Liver (tissue), 8 donors: ENCODE measurements at regions not wholly inside any gene's neighbourhood (a gene's known extent, or its start where the extent isn't known, plus 50 kb on each side); places are given as distances from the start of the nearest gene placed in this dataset.
"Not testable (repeated sequence)": the region's sequence is repeated elsewhere in the genome, so short reads cannot be mapped to it uniquely, and the experiment has no call there.

ENCODE experiments used
- DNase-seq: peaks from one replicate; pipeline ENCODE4 v3.0.0-alpha.2; 2017; ENCODE audit warnings: low spot score
- H3K27ac ChIP-seq, 2 donors: one replicate each; pipeline ENCODE4 v1.7.0; 2013; ENCODE audit warnings: inconsistent platforms in 2 of 2, low read length in 2 of 2, control low read depth in 1 of 2, low read depth in 1 of 2, mild to moderate bottlenecking in 1 of 2
- H3K27me3 ChIP-seq, 4 donors: one replicate each; pipeline versions ENCODE4 v1.6.1 to v1.7.0; 2013; ENCODE audit warnings: low read length in 3 of 4, inconsistent platforms in 1 of 4, mild to moderate bottlenecking in 1 of 4, moderate library complexity in 1 of 4; ENCODE audit not compliant: control insufficient read depth in 4 of 4, insufficient read depth in 4 of 4
- H3K36me3 ChIP-seq, 4 donors: one replicate each; pipeline versions ENCODE4 v1.6.1 to v1.7.0; 2013; ENCODE audit warnings: low read length in 3 of 4, mild to moderate bottlenecking in 3 of 4, low read depth in 1 of 4, moderate library complexity in 1 of 4; ENCODE audit not compliant: control insufficient read depth in 4 of 4, insufficient read depth in 3 of 4
- H3K4me1 ChIP-seq, 4 donors: one replicate each; pipeline versions ENCODE4 v1.6.1 to v1.7.0; 2013; ENCODE audit warnings: low read length in 3 of 4, mild to moderate bottlenecking in 3 of 4, moderate library complexity in 1 of 4; ENCODE audit not compliant: control insufficient read depth in 4 of 4, insufficient read depth in 4 of 4
- H3K4me3 ChIP-seq, 3 donors: one replicate each; pipeline versions ENCODE4 v1.6.1 to v1.7.0; 2013; ENCODE audit warnings: low read length in 3 of 3, control low read depth in 1 of 3, low read depth in 1 of 3, mild to moderate bottlenecking in 1 of 3
- H3K9ac ChIP-seq, 2 donors: one replicate each; pipeline ENCODE4 v1.7.0; 2013; ENCODE audit warnings: low read length in 2 of 2, mild to moderate bottlenecking in 2 of 2, moderate library complexity in 2 of 2, control low read depth in 1 of 2, low read depth in 1 of 2
- H3K9me3 ChIP-seq, 4 donors: one replicate each; pipeline versions ENCODE4 v1.6.1 to v1.7.0; 2013; ENCODE audit warnings: low read length in 3 of 4; ENCODE audit not compliant: control insufficient read depth in 4 of 4
- EGR1 ChIP-seq, 2 donors: IDR thresholded peaks; 2 replicates each; pipeline ENCODE4 v1.6.1; 2016 to 2018; ENCODE audit warnings: antibody characterized with exemption in 2 of 2, low read depth in 2 of 2
- FOXA1 ChIP-seq: IDR thresholded peaks from 2 replicates; pipeline ENCODE4 v1.6.1; 2016; ENCODE audit warnings: antibody characterized with exemption
- FOXA2 ChIP-seq: IDR thresholded peaks from 2 replicates; pipeline ENCODE4 v1.6.1; 2016; ENCODE audit warnings: antibody characterized with exemption
- GABPA ChIP-seq, 2 donors: IDR thresholded peaks in 1 of 2; conservative IDR thresholded peaks in 1 of 2; 2 replicates each; pipeline ENCODE4 v1.6.1; 2016; ENCODE audit warnings: antibody characterized with exemption in 2 of 2, mild to moderate bottlenecking in 1 of 2, moderate library complexity in 1 of 2
- HNF4A ChIP-seq, 2 donors: conservative IDR thresholded peaks; 2 replicates each; pipeline ENCODE4 v1.6.1; 2016; ENCODE audit warnings: antibody characterized with exemption in 2 of 2, mild to moderate bottlenecking in 2 of 2
- HNF4G ChIP-seq: IDR thresholded peaks from 2 replicates; pipeline ENCODE4 v1.6.1; 2016; ENCODE audit warnings: antibody characterized with exemption
- JUND ChIP-seq, 2 donors: IDR thresholded peaks; 2 replicates each; pipeline ENCODE4 v1.6.1; 2016; ENCODE audit warnings: antibody characterized with exemption in 2 of 2
- NR2F2 ChIP-seq: IDR thresholded peaks from 2 replicates; pipeline ENCODE4 v1.6.1; 2016; ENCODE audit warnings: antibody characterized with exemption
- RAD21 ChIP-seq, 2 donors: IDR thresholded peaks; 2 replicates each; pipeline ENCODE4 v1.6.1; 2016; ENCODE audit warnings: antibody characterized with exemption in 2 of 2, mild to moderate bottlenecking in 2 of 2
- RXRA ChIP-seq, 2 donors: IDR thresholded peaks; 2 replicates each; pipeline ENCODE4 v1.6.1; 2017 to 2018; ENCODE audit warnings: antibody characterized with exemption in 2 of 2, mild to moderate bottlenecking in 1 of 2
- SP1 ChIP-seq: IDR thresholded peaks from 2 replicates; pipeline ENCODE4 v1.6.1; 2018; ENCODE audit warnings: antibody characterized with exemption, mild to moderate bottlenecking
- TAF1 ChIP-seq: conservative IDR thresholded peaks from 2 replicates; pipeline ENCODE4 v1.6.1; 2016; ENCODE audit warnings: antibody characterized with exemption, mild to moderate bottlenecking
- YY1 ChIP-seq: IDR thresholded peaks from 2 replicates; pipeline ENCODE4 v1.6.1; 2016; ENCODE audit warnings: antibody characterized with exemption, mild to moderate bottlenecking
- WGBS: extraction: QIAGEN DNeasy Blood & Tissue Kit; methylation state at CpG from one replicate; pipeline ENCODE4 v1.1.7; 2013; 5-methylcytosine and 5-hydroxymethylcytosine counted together
- TF ChIP-seq, protein P1 (sequence below): IDR thresholded peaks from 2 replicates; pipeline ENCODE4 v1.6.1; 2016; ENCODE audit warnings: antibody characterized with exemption
- TF ChIP-seq, protein P2 (sequence below): fragments of 150-350 bp; IDR thresholded peaks from 2 replicates; pipeline ENCODE4 v1.5.1; 2017; ENCODE audit warnings: improper control_type of control experiment, low read depth, low read length; ENCODE audit not compliant: missing input control
- TF ChIP-seq, protein P3 (sequence below): IDR thresholded peaks from 2 replicates; pipeline ENCODE4 v1.6.1; 2016; ENCODE audit warnings: antibody characterized with exemption
- donor health status: healthy.
- donor health status: healthy.
- donor health status: healthy.
- donor health status: healthy.
- donor health status: healthy.

DNA sequence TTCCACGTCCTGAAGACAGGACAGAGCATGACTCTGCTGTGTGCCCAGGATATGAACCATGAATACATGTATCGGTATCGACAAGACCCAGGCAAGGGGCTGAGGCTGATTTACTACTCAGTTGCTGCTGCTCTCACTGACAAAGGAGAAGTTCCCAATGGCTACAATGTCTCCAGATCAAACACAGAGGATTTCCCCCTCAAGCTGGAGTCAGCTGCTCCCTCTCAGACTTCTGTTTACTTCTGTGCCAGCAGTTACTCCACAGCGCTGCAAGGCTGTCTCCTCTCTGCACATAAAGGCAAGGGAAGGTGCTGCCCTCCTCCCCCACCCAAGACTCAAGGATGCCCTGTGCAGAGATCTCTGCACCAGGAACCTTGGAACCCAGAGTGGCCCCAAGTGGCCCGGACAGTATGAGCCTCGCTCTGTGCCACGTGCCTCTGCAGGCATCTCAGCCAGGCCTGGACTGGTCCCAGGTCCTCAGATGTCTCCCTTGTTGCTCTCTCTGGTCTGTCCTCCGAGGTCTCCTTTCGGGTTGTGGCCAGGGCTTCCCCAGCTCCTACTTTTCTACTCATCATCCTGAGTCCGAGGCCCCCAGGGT, 230.3 kb upstream of the PRSS58 start:
- H3K9ac ChIP-seq = no peak overlapping the region
- no peaks in the 10 kb centered on the region for H3K27me3 ChIP-seq
- no peak for DNase-seq
- WGBS = 74% methylated on average over 10 of the region's 10 CpGs
- TF ChIP-seq HNF4A (conservative IDR thresholded peaks at IDR 0.05) = no peak
- TF ChIP-seq NR2F2 = no peak
- TF ChIP-seq GABPA (IDR thresholded peaks at IDR 0.05 in 1 of 2, conservative IDR thresholded peaks at IDR 0.05 in 1 of 2) = no peak
- no peak for TF ChIP-seq FOXA2
- no peak for TF ChIP-seq SP1
- H3K36me3 ChIP-seq = no peaks in the 10 kb centered on the region
- no peaks in the 10 kb centered on the region for H3K4me1 ChIP-seq
- H3K27ac ChIP-seq = no peak overlapping the region
- no peak overlapping the region for H3K4me3 ChIP-seq
- no peaks in the 10 kb centered on the region for H3K9me3 ChIP-seq

DNA sequence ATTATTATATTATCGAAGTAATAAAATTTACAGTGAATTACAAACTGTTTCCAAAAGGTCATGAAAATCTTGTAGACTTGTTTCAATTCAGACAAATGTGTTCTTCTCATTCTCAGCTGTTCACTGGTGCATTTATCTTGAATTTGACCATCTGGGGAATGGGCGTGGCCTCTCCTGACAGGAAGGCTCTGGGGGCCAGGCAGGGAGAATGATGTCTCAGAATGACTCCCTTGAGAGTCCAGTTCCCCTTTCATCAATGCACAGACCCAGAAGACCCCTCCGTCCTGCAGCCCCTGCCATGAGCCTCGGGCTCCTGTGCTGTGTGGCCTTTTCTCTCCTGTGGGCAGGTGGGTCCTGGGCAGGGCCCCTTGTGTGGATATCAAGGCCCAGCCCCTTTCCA, 229.7 kb upstream of the PRSS58 start:
- not testable (repeated sequence) for H3K4me3 ChIP-seq, H3K9ac ChIP-seq, H3K27ac ChIP-seq, DNase-seq, H3K4me1 ChIP-seq, H3K36me3 ChIP-seq, H3K9me3 ChIP-seq, H3K27me3 ChIP-seq
- 64% methylated on average over 4 of the region's 4 CpGs for WGBS

DNA sequence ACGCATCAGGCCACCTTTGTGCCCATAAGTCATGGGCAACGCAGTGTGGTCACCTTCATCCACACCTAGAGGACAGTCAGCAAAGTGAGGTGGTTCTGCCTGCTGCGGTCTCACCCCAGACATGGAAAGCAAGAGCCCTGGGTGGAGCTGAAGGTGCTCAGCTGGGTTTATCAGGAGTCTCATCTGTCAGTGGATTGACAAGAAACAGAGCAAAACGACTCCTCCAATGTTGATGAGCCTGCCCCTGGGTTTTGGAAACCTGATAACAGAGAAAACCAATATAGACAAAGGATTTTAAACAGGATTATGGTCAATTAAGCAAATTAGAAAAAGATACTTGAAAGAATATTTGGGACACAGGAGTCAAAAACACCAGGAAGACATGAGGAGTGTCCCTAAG, 229.3 kb upstream of the PRSS58 start:
- H3K4me3 ChIP-seq = no peak overlapping the region
- no peak overlapping the region for H3K9ac ChIP-seq
- no peaks in the 10 kb centered on the region for H3K4me1 ChIP-seq
- H3K36me3 ChIP-seq = no peaks in the 10 kb centered on the region
- DNase-seq = no peak
- WGBS = 63% methylated on average over 4 of the region's 4 CpGs
- H3K27ac ChIP-seq = no peak overlapping the region
- TF ChIP-seq FOXA1 (no peak), EGR1 (IDR thresholded peaks at IDR 0.05; ENCODE audit: low read depth in 2 of 2) (no peak), RAD21 (IDR thresholded peaks at IDR 0.05) (no peak), RXRA (IDR thresholded peaks at IDR 0.05) (no peak), SP1 (no peak), GABPA (IDR thresholded peaks at IDR 0.05 in 1 of 2, conservative IDR thresholded peaks at IDR 0.05 in 1 of 2) (no peak), YY1 (no peak), HNF4A (conservative IDR thresholded peaks at IDR 0.05) (no peak), JUND (IDR thresholded peaks at IDR 0.05) (no peak), NR2F2 (no peak), HNF4G (no peak), TAF1 (no peak)
- TF ChIP-seq, protein P1, sequence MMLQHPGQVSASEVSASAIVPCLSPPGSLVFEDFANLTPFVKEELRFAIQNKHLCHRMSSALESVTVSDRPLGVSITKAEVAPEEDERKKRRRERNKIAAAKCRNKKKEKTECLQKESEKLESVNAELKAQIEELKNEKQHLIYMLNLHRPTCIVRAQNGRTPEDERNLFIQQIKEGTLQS = no peak
- TF ChIP-seq, protein P2, sequence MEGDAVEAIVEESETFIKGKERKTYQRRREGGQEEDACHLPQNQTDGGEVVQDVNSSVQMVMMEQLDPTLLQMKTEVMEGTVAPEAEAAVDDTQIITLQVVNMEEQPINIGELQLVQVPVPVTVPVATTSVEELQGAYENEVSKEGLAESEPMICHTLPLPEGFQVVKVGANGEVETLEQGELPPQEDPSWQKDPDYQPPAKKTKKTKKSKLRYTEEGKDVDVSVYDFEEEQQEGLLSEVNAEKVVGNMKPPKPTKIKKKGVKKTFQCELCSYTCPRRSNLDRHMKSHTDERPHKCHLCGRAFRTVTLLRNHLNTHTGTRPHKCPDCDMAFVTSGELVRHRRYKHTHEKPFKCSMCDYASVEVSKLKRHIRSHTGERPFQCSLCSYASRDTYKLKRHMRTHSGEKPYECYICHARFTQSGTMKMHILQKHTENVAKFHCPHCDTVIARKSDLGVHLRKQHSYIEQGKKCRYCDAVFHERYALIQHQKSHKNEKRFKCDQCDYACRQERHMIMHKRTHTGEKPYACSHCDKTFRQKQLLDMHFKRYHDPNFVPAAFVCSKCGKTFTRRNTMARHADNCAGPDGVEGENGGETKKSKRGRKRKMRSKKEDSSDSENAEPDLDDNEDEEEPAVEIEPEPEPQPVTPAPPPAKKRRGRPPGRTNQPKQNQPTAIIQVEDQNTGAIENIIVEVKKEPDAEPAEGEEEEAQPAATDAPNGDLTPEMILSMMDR = no peak
- TF ChIP-seq, protein P3, sequence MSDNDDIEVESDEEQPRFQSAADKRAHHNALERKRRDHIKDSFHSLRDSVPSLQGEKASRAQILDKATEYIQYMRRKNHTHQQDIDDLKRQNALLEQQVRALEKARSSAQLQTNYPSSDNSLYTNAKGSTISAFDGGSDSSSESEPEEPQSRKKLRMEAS = no peak
- H3K27me3 ChIP-seq = no peaks in the 10 kb centered on the region
- H3K9me3 ChIP-seq = no peaks in the 10 kb centered on the region
